Memory B cell (primary cell): ENCODE measurements at regions not wholly inside any gene's neighbourhood (a gene's known extent, or its start where the extent isn't known, plus 50 kb on each side); places are given as distances from the start of the nearest gene placed in this dataset.
"Not testable (repeated sequence)": the region's sequence is repeated elsewhere in the genome, so short reads cannot be mapped to it uniquely, and the experiment has no call there.

Experiments used
- ATAC-seq: fragments of 150-1000 bp; cut with Tn5 transposase; 2 replicates; pipeline ENCODE4 v1.10.0; 2021; ENCODE audit warnings: low read depth, mild to moderate bottlenecking, moderate library complexity
- DNase-seq, 2 donors: peaks; one replicate each; pipeline ENCODE4 v3.0.0; 2022; ENCODE audit warnings: low spot score in 2 of 2
- H3K27ac Mint-ChIP-seq: one replicate; pipeline ENCODE4 v1.8.0; 2022; ENCODE audit warnings: mild to moderate bottlenecking, moderate library complexity, mixed read lengths
- H3K27me3 Mint-ChIP-seq: one replicate; pipeline ENCODE4 v1.8.0; 2022; ENCODE audit warnings: mixed read lengths
- H3K36me3 Mint-ChIP-seq: one replicate; pipeline ENCODE4 v1.8.0; 2022; ENCODE audit warnings: mild to moderate bottlenecking, mixed read lengths
- H3K4me1 Mint-ChIP-seq: one replicate; pipeline ENCODE4 v1.8.0; 2022; ENCODE audit warnings: mixed read lengths
- H3K4me3 Mint-ChIP-seq: one replicate; pipeline ENCODE4 v1.8.0; 2022; ENCODE audit warnings: mild to moderate bottlenecking, moderate library complexity, mixed read lengths
- H3K9me3 Mint-ChIP-seq: one replicate; pipeline ENCODE4 v1.8.0; 2022; ENCODE audit warnings: mixed read lengths

- H3K4me1 Mint-ChIP-seq: no peaks in the 10 kb centered on the region
- ATAC-seq (no peak), DNase-seq (no peak)
- no peaks in the 10 kb centered on the region for H3K27me3 Mint-ChIP-seq
- H3K27ac Mint-ChIP-seq: no peak overlapping the region
- H3K9me3 Mint-ChIP-seq: no peaks in the 10 kb centered on the region
- H3K36me3 Mint-ChIP-seq: no peaks in the 10 kb centered on the region
- no peak overlapping the region for H3K4me3 Mint-ChIP-seq
These were observed 811.3 kb upstream of the GBE1 start for GRCh38 chr3:82572721-82573120.

GRCh38 chr3:82568776-82569338 lies 807.4 kb upstream of the GBE1 start:
- no peaks in the 10 kb centered on the region for H3K4me1 Mint-ChIP-seq
- ATAC-seq: no peak
- H3K9me3 Mint-ChIP-seq: no peaks in the 10 kb centered on the region
- H3K4me3 Mint-ChIP-seq: no peak overlapping the region
- H3K27me3 Mint-ChIP-seq: no peaks in the 10 kb centered on the region
- H3K36me3 Mint-ChIP-seq: no peaks in the 10 kb centered on the region
- DNase-seq: no peak
- no peak overlapping the region for H3K27ac Mint-ChIP-seq

GRCh38 chr3:82567029-82567600 lies 805.7 kb upstream of the GBE1 start:
- ATAC-seq: no peak
- Mint-ChIP-seq H3K4me3 (no peak overlapping the region), H3K4me1 (no peaks in the 10 kb centered on the region), H3K9me3 (peaks cover 1% of the 10 kb centered on the region), H3K36me3 (no peaks in the 10 kb centered on the region), H3K27me3 (no peaks in the 10 kb centered on the region), H3K27ac (no peak overlapping the region)
- DNase-seq: no peak

GRCh38 chr3:82562896-82563295 lies 801.5 kb upstream of the GBE1 start:
- Mint-ChIP-seq H3K4me1 (no peaks in the 10 kb centered on the region), H3K36me3 (no peaks in the 10 kb centered on the region), H3K27me3 (no peaks in the 10 kb centered on the region), H3K9me3 (peaks cover 1% of the 10 kb centered on the region), H3K27ac (no peak overlapping the region), H3K4me3 (no peak overlapping the region)
- DNase-seq (no peak), ATAC-seq (no peak)

- DNase-seq (no peak), ATAC-seq (no peak)
- Mint-ChIP-seq H3K27ac (no peak overlapping the region), H3K4me3 (no peak overlapping the region), H3K27me3 (no peaks in the 10 kb centered on the region), H3K9me3 (peaks cover 1% of the 10 kb centered on the region), H3K36me3 (no peaks in the 10 kb centered on the region), H3K4me1 (no peaks in the 10 kb centered on the region)
These were observed 800.3 kb upstream of the GBE1 start for GRCh38 chr3:82561784-82562183.

GRCh38 chr3:82558081-82558480 lies 796.6 kb upstream of the GBE1 start:
- no peaks in the 10 kb centered on the region for H3K36me3 Mint-ChIP-seq
- no peaks in the 10 kb centered on the region for H3K27me3 Mint-ChIP-seq
- DNase-seq (no peak), ATAC-seq (no peak)
- no peak overlapping the region for H3K27ac Mint-ChIP-seq
- H3K4me3 Mint-ChIP-seq: no peak overlapping the region
- no peaks in the 10 kb centered on the region for H3K9me3 Mint-ChIP-seq
- no peaks in the 10 kb centered on the region for H3K4me1 Mint-ChIP-seq

- H3K27me3 Mint-ChIP-seq: no peaks in the 10 kb centered on the region
- no peaks in the 10 kb centered on the region for H3K4me1 Mint-ChIP-seq
- H3K27ac Mint-ChIP-seq: no peak overlapping the region
- peaks cover 3% of the 10 kb centered on the region for H3K9me3 Mint-ChIP-seq
- DNase-seq (no peak), ATAC-seq (no peak)
- H3K4me3 Mint-ChIP-seq: no peak overlapping the region
- no peaks in the 10 kb centered on the region for H3K36me3 Mint-ChIP-seq
These were observed 794.7 kb upstream of the GBE1 start for GRCh38 chr3:82556113-82556512.

GRCh38 chr3:82542556-82542955 lies 781.1 kb upstream of the GBE1 start:
- H3K36me3 Mint-ChIP-seq, ATAC-seq, DNase-seq, H3K9me3 Mint-ChIP-seq, H3K4me3 Mint-ChIP-seq, H3K27me3 Mint-ChIP-seq, H3K27ac Mint-ChIP-seq, H3K4me1 Mint-ChIP-seq: not testable (repeated sequence)

GRCh38 chr3:82521657-82522056 lies 760.2 kb upstream of the GBE1 start:
- Mint-ChIP-seq H3K27me3 (no peaks in the 10 kb centered on the region), H3K4me1 (no peaks in the 10 kb centered on the region), H3K27ac (no peak overlapping the region), H3K36me3 (no peaks in the 10 kb centered on the region), H3K4me3 (no peak overlapping the region), H3K9me3 (peaks cover 5% of the 10 kb centered on the region)
- ATAC-seq (no peak), DNase-seq (no peak)

GRCh38 chr3:82520846-82521245 lies 759.4 kb upstream of the GBE1 start:
- peaks cover 6% of the 10 kb centered on the region for H3K9me3 Mint-ChIP-seq
- H3K27me3 Mint-ChIP-seq: no peaks in the 10 kb centered on the region
- no peaks in the 10 kb centered on the region for H3K4me1 Mint-ChIP-seq
- DNase-seq: no peak
- ATAC-seq: no peak
- no peaks in the 10 kb centered on the region for H3K36me3 Mint-ChIP-seq
- no peak overlapping the region for H3K4me3 Mint-ChIP-seq
- H3K27ac Mint-ChIP-seq: no peak overlapping the region

GRCh38 chr3:82509951-82510603 lies 748.6 kb upstream of the GBE1 start:
- DNase-seq (no peak), ATAC-seq (no peak)
- Mint-ChIP-seq H3K9me3 (no peaks in the 10 kb centered on the region), H3K4me1 (no peaks in the 10 kb centered on the region), H3K27me3 (no peaks in the 10 kb centered on the region), H3K4me3 (no peak overlapping the region), H3K27ac (no peak overlapping the region), H3K36me3 (no peaks in the 10 kb centered on the region)

- DNase-seq (no peak), ATAC-seq (no peak)
- Mint-ChIP-seq H3K27me3 (no peaks in the 10 kb centered on the region), H3K4me1 (no peaks in the 10 kb centered on the region), H3K9me3 (no peaks in the 10 kb centered on the region), H3K36me3 (no peaks in the 10 kb centered on the region), H3K27ac (no peak overlapping the region), H3K4me3 (no peak overlapping the region)
These were observed 747.8 kb upstream of the GBE1 start for GRCh38 chr3:82509106-82509842.

- ATAC-seq: no peak
- Mint-ChIP-seq H3K4me3 (no peak overlapping the region), H3K27ac (no peak overlapping the region), H3K36me3 (no peaks in the 10 kb centered on the region), H3K9me3 (peaks cover 1% of the 10 kb centered on the region), H3K27me3 (no peaks in the 10 kb centered on the region), H3K4me1 (no peaks in the 10 kb centered on the region)
- DNase-seq: no peak
These were observed 744.8 kb upstream of the GBE1 start for GRCh38 chr3:82506204-82506603.

DNA sequence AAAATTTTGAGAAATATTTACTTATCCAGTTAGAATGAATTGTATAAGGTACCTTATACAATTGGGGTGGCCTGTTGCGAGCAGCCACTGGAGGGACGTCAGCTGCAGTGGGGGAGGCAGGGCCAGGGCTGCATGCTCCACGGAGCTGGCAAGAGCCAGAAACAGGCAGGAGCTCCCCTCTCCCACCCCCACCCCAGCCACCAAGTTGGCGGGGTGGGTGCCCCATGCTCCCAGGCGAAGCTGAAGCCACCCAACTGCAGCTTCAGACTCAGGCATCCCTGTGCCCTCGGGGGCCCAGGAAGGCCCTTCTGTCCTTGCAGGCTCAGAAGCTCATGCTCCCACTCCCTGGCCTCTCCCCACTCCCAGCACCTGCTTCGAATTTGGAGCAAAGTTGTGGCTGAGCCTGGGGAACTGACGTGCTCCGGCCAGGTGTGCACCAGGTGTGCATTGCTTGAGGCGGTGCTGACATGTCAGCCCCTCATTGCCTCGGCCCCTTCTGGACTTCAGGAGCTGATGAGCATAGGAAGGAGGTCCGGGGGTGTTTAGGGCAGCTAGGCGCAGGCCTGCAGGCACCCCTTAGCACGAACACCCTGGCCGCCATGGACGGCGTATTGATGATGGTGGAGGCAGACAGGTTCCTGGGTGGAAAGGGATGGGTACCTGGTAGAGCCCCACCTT lies 743.8 kb upstream of the GBE1 start:
- no peak overlapping the region for H3K27ac Mint-ChIP-seq
- H3K4me3 Mint-ChIP-seq: no peak overlapping the region
- H3K27me3 Mint-ChIP-seq: no peaks in the 10 kb centered on the region
- DNase-seq (no peak), ATAC-seq (no peak)
- H3K9me3 Mint-ChIP-seq: peaks cover 3% of the 10 kb centered on the region
- H3K4me1 Mint-ChIP-seq: no peaks in the 10 kb centered on the region
- H3K36me3 Mint-ChIP-seq: no peaks in the 10 kb centered on the region
